Bronchial epithelial cell (primary cell): ENCODE measurements at regions not wholly inside any gene's neighbourhood (a gene's known extent, or its start where the extent isn't known, plus 50 kb on each side); places are given as distances from the start of the nearest gene placed in this dataset.

Experiments
- DNase-seq: peaks from one replicate; pipeline ENCODE4 v3.0.0-alpha.2; 2010; ENCODE audit warnings: low read depth
- FAIRE-seq: peaks from 2 replicates; lab custom pipeline; 2011; peaks lifted over from hg19 to GRCh38; lab: Jason Lieb, UNC
- H3K27me3 ChIP-seq: 2 replicates; pipeline ENCODE4 v1.5.1; 2011; ENCODE audit warnings: low read length; ENCODE audit not compliant: control insufficient read depth, insufficient read depth
- H3K36me3 ChIP-seq: 2 replicates; pipeline ENCODE4 v1.5.1; 2011; ENCODE audit warnings: low read length; ENCODE audit not compliant: control insufficient read depth, insufficient read depth
- H3K4me3 ChIP-seq: 2 replicates; pipeline ENCODE4 v1.5.1; 2011; ENCODE audit warnings: mild to moderate bottlenecking, low read depth, low read length, control low read depth
- CTCF ChIP-seq: IDR thresholded peaks from 2 replicates; pipeline ENCODE4 v1.5.1; 2011; ENCODE audit warnings: mild to moderate bottlenecking, moderate library complexity, low read length, control low read depth, inconsistent platforms; ENCODE audit not compliant: insufficient read depth, severe bottlenecking

- DNase-seq: peak; percentile 80
- no peak for FAIRE-seq
- TF ChIP-seq CTCF: no peak
Observed at GRCh38 chr2:144198116-144198515, 321.8 kb downstream of the ZEB2 start.

GRCh38 chr2:144194326-144195071, 325.4 kb downstream of the ZEB2 start:
- no peak for TF ChIP-seq CTCF
- Histone ChIP-seq H3K27me3 (no peaks in the 10 kb centered on the region), H3K36me3 (no peaks in the 10 kb centered on the region), H3K4me3 (no peak overlapping the region)
- FAIRE-seq (no peak), DNase-seq (no peak)

More at GRCh38 chr2:144198116-144198515, 321.8 kb downstream of the ZEB2 start:
- Histone ChIP-seq H3K4me3 (no peak overlapping the region), H3K27me3 (no peaks in the 10 kb centered on the region), H3K36me3 (no peaks in the 10 kb centered on the region)

GRCh38 chr2:144190908-144191605, 328.9 kb downstream of the ZEB2 start:
- no peak overlapping the region for H3K4me3 ChIP-seq
- H3K27me3 ChIP-seq: no peaks in the 10 kb centered on the region
- no peak for TF ChIP-seq CTCF
- FAIRE-seq: no peak
- no peak for DNase-seq
- H3K36me3 ChIP-seq: no peaks in the 10 kb centered on the region

- Histone ChIP-seq H3K36me3 (no peaks in the 10 kb centered on the region), H3K4me3 (no peak overlapping the region), H3K27me3 (no peaks in the 10 kb centered on the region)
- FAIRE-seq: peak; percentile 62
- no peak for DNase-seq
- no peak for TF ChIP-seq CTCF
Observed at GRCh38 chr2:144183727-144184126, 336.2 kb downstream of the ZEB2 start.

- DNase-seq: no peak
- FAIRE-seq: no peak
- Histone ChIP-seq H3K36me3 (no peaks in the 10 kb centered on the region), H3K27me3 (no peaks in the 10 kb centered on the region), H3K4me3 (no peak overlapping the region)
- TF ChIP-seq CTCF: no peak
Observed at GRCh38 chr2:144181001-144181400, 338.9 kb downstream of the ZEB2 start.

- no peaks in the 10 kb centered on the region for H3K36me3 ChIP-seq
- H3K4me3 ChIP-seq: no peak overlapping the region
- no peaks in the 10 kb centered on the region for H3K27me3 ChIP-seq
- FAIRE-seq: no peak
- DNase-seq: no peak
- no peak for TF ChIP-seq CTCF
Observed at GRCh38 chr2:144180131-144180530, 339.8 kb downstream of the ZEB2 start.
